ENCODE measurements at regions not wholly inside any gene's neighbourhood (a gene's known extent, or its start where the extent isn't known, plus 50 kb on each side); places are given as distances from the start of the nearest gene placed in this dataset.
"Not testable (repeated sequence)": the region's sequence is repeated elsewhere in the genome, so short reads cannot be mapped to it uniquely, and the experiment has no call there.

DNA sequence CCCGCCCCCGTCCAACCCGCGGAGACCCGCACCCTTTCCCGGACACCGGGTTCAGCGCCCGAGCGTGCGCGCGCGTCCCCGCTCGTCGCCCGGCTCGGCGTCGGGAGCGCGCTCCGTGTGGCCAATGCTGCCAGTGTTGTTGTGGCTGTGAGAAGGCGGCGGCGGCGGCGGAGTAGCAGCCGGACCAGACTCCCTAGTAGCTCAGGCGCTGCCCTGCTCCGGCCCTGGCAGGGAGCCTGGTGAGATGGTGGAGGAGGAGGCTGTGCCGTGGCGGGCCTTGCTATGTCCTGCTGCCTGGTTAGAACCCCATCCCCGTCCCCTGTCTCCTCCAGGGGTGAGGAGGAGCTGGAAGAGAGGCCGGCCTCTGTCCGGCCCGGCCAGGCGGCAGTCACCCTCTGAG is 553.2 kb downstream of the TUBA3C start:
- no peak overlapping the region for H3K4me2 ChIP-seq (ENCODE audit: low read depth, low read length)
- H3K27ac ChIP-seq (ENCODE audit: insufficient read depth, low read length) = no peak overlapping the region
- no TSS peak for BruUV-seq (replicated peaks)
- no peaks in the 10 kb centered on the region for H3K4me1 ChIP-seq (ENCODE audit: control insufficient read depth, insufficient read depth, low read length)
- H3K4ac ChIP-seq (ENCODE audit: low read depth, low read length) = no peak overlapping the region
- no peak overlapping the region for H3K9ac ChIP-seq (ENCODE audit: low read depth, low read length)
- H2AK9ac ChIP-seq (replicated peaks; ENCODE audit: low read depth, low read length, poor library complexity) = no peak overlapping the region
- dilution Hi-C loops (cut with HindIII; ENCODE audit: low sequenced_read_pairs, unreplicated experiment) (no loop called here), intact Hi-C loops (cut with micrococcal nuclease) (no loop called here), in situ Hi-C loops (cut with MboI; ENCODE audit: low sequenced_read_pairs) (no loop called here)
- H3K56ac ChIP-seq (ENCODE audit: extremely low read depth, insufficient read depth, low read length) = no peak overlapping the region
- H3K36me3 ChIP-seq (ENCODE audit: control insufficient read depth, insufficient read depth, low read length) = no peaks in the 10 kb centered on the region
- ATAC-seq (ENCODE audit: low read depth) = no peak
- DNase-seq = no peak
- H3K14ac ChIP-seq (replicated peaks; ENCODE audit: low read depth, low read length) = no peak overlapping the region
- TF ChIP-seq RFX5 (IDR thresholded peaks at IDR 0.05; ENCODE audit: low read depth, low read length) (no peak), CHD1 (IDR thresholded peaks at IDR 0.05; ENCODE audit: low read depth, low read length) (no peak), MXI1 (IDR thresholded peaks at IDR 0.05; ENCODE audit: borderline replicate concordance, low read depth, low read length) (no peak), SMC3 (IDR thresholded peaks at IDR 0.05; ENCODE audit: low read depth, low read length) (no peak), NFE2L2 (IDR thresholded peaks at IDR 0.05; ENCODE audit: low read depth, low read length) (no peak), RAD21 (IDR thresholded peaks at IDR 0.05; ENCODE audit: low read length) (no peak), MAZ (IDR thresholded peaks at IDR 0.05; ENCODE audit: borderline replicate concordance, low read depth, low read length) (no peak)
- no peak overlapping the region for H3K4me3 ChIP-seq (ENCODE audit: insufficient read depth, low read depth, low read length)
- POLR2A ChIA-PET (ENCODE audit: unreplicated experiment) = no interaction called here
- 60% methylated on average over 2 of the region's 39 CpGs; no CpG with 5 or more reads in 1 of the 2 experiments for WGBS, 2 experiments (ENCODE audit: extremely low coverage in 2 of 2, insufficient read length in 1 of 2)
- H2BK120ac ChIP-seq (ENCODE audit: low read depth, low read length) = no peak overlapping the region
- no peak overlapping the region for H3K23ac ChIP-seq (ENCODE audit: low read depth, low read length)
- H3K27me3 ChIP-seq (ENCODE audit: control insufficient read depth, insufficient read depth, low read length) = no peaks in the 10 kb centered on the region
- CTCF ChIA-PET = no interaction called here
- H4K91ac ChIP-seq (ENCODE audit: insufficient read depth, low read depth, low read length) = no peak overlapping the region
- no peak overlapping the region for H4K8ac ChIP-seq (ENCODE audit: low read depth in 2 of 2, low read length in 2 of 2)
- no peak overlapping the region for H2BK20ac ChIP-seq (ENCODE audit: low read depth, low read length)
- H4K20me1 ChIP-seq (ENCODE audit: insufficient read depth, low read length) = no peaks in the 10 kb centered on the region
- H4K5ac ChIP-seq (ENCODE audit: low read depth, low read length) = no peak overlapping the region
- H2AFZ ChIP-seq (replicated peaks; ENCODE audit: low read length, poor library complexity) = no peak overlapping the region
- H3K9me1 ChIP-seq (ENCODE audit: insufficient read depth, low read length) = no peaks in the 10 kb centered on the region
- H2BK15ac ChIP-seq (ENCODE audit: low read depth, low read length) = no peak overlapping the region
- H2AK5ac ChIP-seq (ENCODE audit: low read depth, low read length) = no peak overlapping the region
- H3K9me3 ChIP-seq (ENCODE audit: control insufficient read depth, insufficient read depth, low read length) = peaks cover 2% of the 10 kb centered on the region; the same call in 1 of the 2 replicates
- H2BK5ac ChIP-seq (ENCODE audit: low read depth, low read length, poor library complexity, severe bottlenecking) = no peak overlapping the region
- H3K18ac ChIP-seq (ENCODE audit: low read depth, low read length) = no peak overlapping the region
- H3K79me1 ChIP-seq (ENCODE audit: low read depth in 1 of 2, low read length in 2 of 2) = no peaks in the 10 kb centered on the region

- ATAC-seq (ENCODE audit: low read depth) = not testable (repeated sequence)
Measured at GRCh38 chr13:18624061-18624460, 557.6 kb downstream of the TUBA3C start.

More at GRCh38 chr13:18624061-18624460, 557.6 kb downstream of the TUBA3C start:
- H3K23ac ChIP-seq (ENCODE audit: low read depth, low read length); H4K20me1 ChIP-seq (ENCODE audit: insufficient read depth, low read length); H3K14ac ChIP-seq (replicated peaks; ENCODE audit: low read depth, low read length); H3K27ac ChIP-seq (ENCODE audit: insufficient read depth, low read length); H3K56ac ChIP-seq (ENCODE audit: extremely low read depth, insufficient read depth, low read length); H4K91ac ChIP-seq (ENCODE audit: insufficient read depth, low read depth, low read length); H2AK5ac ChIP-seq (ENCODE audit: low read depth, low read length); H2BK5ac ChIP-seq (ENCODE audit: low read depth, low read length, poor library complexity, severe bottlenecking); H3K9me1 ChIP-seq (ENCODE audit: insufficient read depth, low read length); POLR2A ChIA-PET (ENCODE audit: unreplicated experiment); H3K4ac ChIP-seq (ENCODE audit: low read depth, low read length); DNase-seq; H2AFZ ChIP-seq (replicated peaks; ENCODE audit: low read length, poor library complexity); H2BK20ac ChIP-seq (ENCODE audit: low read depth, low read length); dilution Hi-C loops (cut with HindIII; ENCODE audit: low sequenced_read_pairs, unreplicated experiment); BruUV-seq (replicated peaks); H3K9me3 ChIP-seq (ENCODE audit: control insufficient read depth, insufficient read depth, low read length); H3K79me1 ChIP-seq (ENCODE audit: low read depth in 1 of 2, low read length in 2 of 2); H3K4me3 ChIP-seq (ENCODE audit: insufficient read depth, low read depth, low read length); H2BK15ac ChIP-seq (ENCODE audit: low read depth, low read length); H4K8ac ChIP-seq (ENCODE audit: low read depth in 2 of 2, low read length in 2 of 2); H2BK120ac ChIP-seq (ENCODE audit: low read depth, low read length); intact Hi-C loops (cut with micrococcal nuclease); H3K4me1 ChIP-seq (ENCODE audit: control insufficient read depth, insufficient read depth, low read length); H4K5ac ChIP-seq (ENCODE audit: low read depth, low read length); H2AK9ac ChIP-seq (replicated peaks; ENCODE audit: low read depth, low read length, poor library complexity); CTCF ChIA-PET; H3K27me3 ChIP-seq (ENCODE audit: control insufficient read depth, insufficient read depth, low read length); in situ Hi-C loops (cut with MboI; ENCODE audit: low sequenced_read_pairs); H3K36me3 ChIP-seq (ENCODE audit: control insufficient read depth, insufficient read depth, low read length); H3K9ac ChIP-seq (ENCODE audit: low read depth, low read length); H3K4me2 ChIP-seq (ENCODE audit: low read depth, low read length); H3K18ac ChIP-seq (ENCODE audit: low read depth, low read length): not testable (repeated sequence)
- WGBS, 2 experiments (ENCODE audit: extremely low coverage in 2 of 2, insufficient read length in 1 of 2) = no CpG with 5 or more reads among the region's 4 CpGs
